ENCODE measurements at regions not wholly inside any gene's neighbourhood (a gene's known extent, or its start where the extent isn't known, plus 50 kb on each side); places are given as distances from the start of the nearest gene placed in this dataset.

- Histone ChIP-seq H3K27me3 (no peaks in the 10 kb centered on the region), H3K4me1 (no peaks in the 10 kb centered on the region), H3K36me3 (no peaks in the 10 kb centered on the region), H3K4me3 (ENCODE audit: low read depth, low read length) (no peak overlapping the region), H3K9me3 (no peaks in the 10 kb centered on the region)
- TF ChIP-seq CTCF (IDR thresholded peaks at IDR 0.05; ENCODE audit: low read depth, low read length) = no peak
- no peak for DNase-seq
These were observed 59.6 kb upstream of the CDH13 start for GRCh38 chr16:82567175-82567574.

GRCh38 chr16:82563401-82563800, 63.4 kb upstream of the CDH13 start:
- H3K9me3 ChIP-seq = no peaks in the 10 kb centered on the region

GRCh38 chr16:82562183-82562683, 64.5 kb upstream of the CDH13 start:
- DNase-seq = no peak
- no peak for TF ChIP-seq CTCF (IDR thresholded peaks at IDR 0.05; ENCODE audit: low read depth, low read length)
- Histone ChIP-seq H3K4me1 (no peaks in the 10 kb centered on the region), H3K27me3 (no peaks in the 10 kb centered on the region), H3K9me3 (no peaks in the 10 kb centered on the region), H3K36me3 (no peaks in the 10 kb centered on the region), H3K4me3 (ENCODE audit: low read depth, low read length) (no peak overlapping the region)

More at GRCh38 chr16:82563401-82563800, 63.4 kb upstream of the CDH13 start:
- no peak overlapping the region for H3K4me3 ChIP-seq (ENCODE audit: low read depth, low read length)
- TF ChIP-seq CTCF (IDR thresholded peaks at IDR 0.05; ENCODE audit: low read depth, low read length) = no peak
- H3K27me3 ChIP-seq = no peaks in the 10 kb centered on the region
- H3K4me1 ChIP-seq = no peaks in the 10 kb centered on the region
- H3K36me3 ChIP-seq = no peaks in the 10 kb centered on the region
- DNase-seq = no peak

GRCh38 chr16:82560805-82561325, 65.9 kb upstream of the CDH13 start:
- H3K36me3 ChIP-seq = no peaks in the 10 kb centered on the region
- no peaks in the 10 kb centered on the region for H3K9me3 ChIP-seq
- no peak for TF ChIP-seq CTCF (IDR thresholded peaks at IDR 0.05; ENCODE audit: low read depth, low read length)
- DNase-seq = no peak
- no peaks in the 10 kb centered on the region for H3K4me1 ChIP-seq
- no peak overlapping the region for H3K4me3 ChIP-seq (ENCODE audit: low read depth, low read length)
- no peaks in the 10 kb centered on the region for H3K27me3 ChIP-seq

- Histone ChIP-seq H3K27me3 (no peaks in the 10 kb centered on the region), H3K4me1 (no peaks in the 10 kb centered on the region), H3K4me3 (ENCODE audit: low read depth, low read length) (no peak overlapping the region), H3K36me3 (no peaks in the 10 kb centered on the region), H3K9me3 (no peaks in the 10 kb centered on the region; the same call in none of the 2 replicates)
- no peak for DNase-seq
- no peak for TF ChIP-seq CTCF (IDR thresholded peaks at IDR 0.05; ENCODE audit: low read depth, low read length)
These were observed 82.2 kb upstream of the CDH13 start for GRCh38 chr16:82544378-82545160.

GRCh38 chr16:82542714-82543113, 84.1 kb upstream of the CDH13 start:
- no peak for DNase-seq
- no peak for TF ChIP-seq CTCF (IDR thresholded peaks at IDR 0.05; ENCODE audit: low read depth, low read length)
- no peak overlapping the region for H3K4me3 ChIP-seq (ENCODE audit: low read depth, low read length)

More at GRCh38 chr16:82542714-82543113, 84.1 kb upstream of the CDH13 start:
- Histone ChIP-seq H3K36me3 (no peaks in the 10 kb centered on the region), H3K9me3 (no peaks in the 10 kb centered on the region; the same call in 1 of the 2 replicates), H3K27me3 (no peaks in the 10 kb centered on the region), H3K4me1 (no peaks in the 10 kb centered on the region)
